Thyroid gland (tissue), 4 donors: ENCODE measurements at regions not wholly inside any gene's neighbourhood (a gene's known extent, or its start where the extent isn't known, plus 50 kb on each side); places are given as distances from the start of the nearest gene placed in this dataset.

Source experiments
- DNase-seq, 2 donors: peaks; one replicate each; pipeline ENCODE4 v3.0.0-alpha.2; 2019
- H3K27ac ChIP-seq, 3 donors: fragments of 200-600 bp; sonication (generic); 1 replicate in 2 of 3; 2 replicates in 1 of 3; pipeline ENCODE4 v1.5.1; 2016 to 2019; ENCODE audit warnings: mild to moderate bottlenecking in 1 of 3, moderate library complexity in 1 of 3
- H3K27me3 ChIP-seq: fragments of 200-600 bp; sonication (generic); one replicate; pipeline ENCODE4 v1.5.1; 2019
- H3K36me3 ChIP-seq, 2 donors: fragments of 200-600 bp; sonication (generic); one replicate each; pipeline ENCODE4 v1.5.1; 2016 to 2019
- H3K4me1 ChIP-seq, 2 donors: fragments of 200-600 bp; sonication (generic); one replicate each; pipeline ENCODE4 v1.5.1; 2017 to 2019
- H3K4me3 ChIP-seq, 3 donors: fragments of 200-600 bp; sonication (generic); replicated peaks in 1 of 3; 1 replicate in 2 of 3; 2 replicates in 1 of 3; pipeline ENCODE4 v1.5.1; 2016; ENCODE audit warnings: mild to moderate bottlenecking in 1 of 3
- H3K9me3 ChIP-seq: fragments of 200-600 bp; sonication (generic); one replicate; pipeline ENCODE4 v1.5.1; 2017
- CTCF ChIP-seq, 6 experiments: fragments of 200-600 bp in 3 of 6; fragments of 450-650 bp in 3 of 6; sonication (generic) in 3 of 6; IDR thresholded peaks; one replicate each; pipeline ENCODE4 v1.5.1; 2016 to 2019; ENCODE audit warnings: antibody characterized with exemption in 6 of 6, mild to moderate bottlenecking in 2 of 6, inconsistent platforms in 1 of 6, moderate library complexity in 1 of 6
- POLR2A ChIP-seq, 2 donors: fragments of 450-650 bp; IDR thresholded peaks; one replicate each; pipeline ENCODE4 v1.6.1; 2017; ENCODE audit warnings: antibody characterized with exemption in 2 of 2, mild to moderate bottlenecking in 2 of 2, moderate library complexity in 1 of 2
- WGBS, 2 donors: methylation state at CpG; one replicate each; pipeline ENCODE4 v1.1.5; 2017; 5-methylcytosine and 5-hydroxymethylcytosine counted together
- intact Hi-C: fragments of 100-400 bp; cut with DNase I; formaldehyde crosslinking; loops from one replicate; pipeline ENCODE4 v1.15.1; 2023

GRCh38 chr2:13818002-13818401, 814.5 kb upstream of the LRATD1 start:
- H3K27me3 ChIP-seq, result no peaks in the 10 kb centered on the region
- TF ChIP-seq CTCF (IDR thresholded peaks at IDR 0.05) (no peak), POLR2A (IDR thresholded peaks at IDR 0.05) (no peak)
- H3K9me3 ChIP-seq, result no peaks in the 10 kb centered on the region
- no peak for DNase-seq
- no peak overlapping the region for H3K4me3 ChIP-seq
- WGBS, 2 donors, result 65 to 75% methylated on average over 4 of the region's 4 CpGs
- no peaks in the 10 kb centered on the region for H3K36me3 ChIP-seq
- no peaks in the 10 kb centered on the region for H3K4me1 ChIP-seq
- intact Hi-C loops, result no loop called here
- H3K27ac ChIP-seq, result no peak overlapping the region

GRCh38 chr2:13819896-13820295, 812.6 kb upstream of the LRATD1 start:
- intact Hi-C loops, result no loop called here
- Histone ChIP-seq H3K27me3 (no peaks in the 10 kb centered on the region), H3K4me3 (no peak overlapping the region), H3K4me1 (no peaks in the 10 kb centered on the region), H3K27ac (no peak overlapping the region), H3K36me3 (no peaks in the 10 kb centered on the region), H3K9me3 (no peaks in the 10 kb centered on the region)
- 41 to 69% methylated on average over 2 of the region's 2 CpGs for WGBS, 2 donors
- DNase-seq, result no peak
- TF ChIP-seq CTCF (IDR thresholded peaks at IDR 0.05), result no peak
- no peak for TF ChIP-seq POLR2A (IDR thresholded peaks at IDR 0.05)

DNA sequence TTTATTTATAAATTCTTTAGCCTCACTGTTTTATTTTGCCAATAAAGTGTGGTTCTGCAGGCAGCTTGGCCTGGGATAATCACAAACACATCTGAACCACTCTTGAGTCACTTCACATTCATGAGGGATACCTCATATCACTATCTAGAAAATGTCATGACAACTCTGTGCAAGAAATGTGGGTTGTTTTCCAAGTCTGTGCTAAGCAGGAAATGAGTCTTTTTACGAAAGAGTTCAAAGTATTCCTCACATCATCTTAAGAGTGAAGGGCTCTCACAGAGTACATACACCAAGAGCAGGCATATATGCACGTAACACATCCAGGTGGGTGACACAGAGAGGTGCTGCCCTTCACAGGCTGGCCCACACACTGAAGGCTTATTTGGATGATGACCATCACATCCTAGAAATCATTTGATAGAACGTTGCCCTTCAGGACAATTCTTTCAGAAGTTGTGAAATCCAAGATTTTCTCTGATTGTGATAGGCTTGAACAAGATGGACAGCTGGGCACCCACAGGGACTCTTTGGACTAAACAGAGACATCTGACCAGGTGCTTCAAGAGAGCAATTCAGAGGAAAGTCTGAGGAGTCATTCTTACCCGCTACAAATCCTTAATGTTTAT, 811.1 kb upstream of the LRATD1 start:
- intact Hi-C loops, result no loop called here
- H3K4me1 ChIP-seq, result no peaks in the 10 kb centered on the region
- no peaks in the 10 kb centered on the region for H3K36me3 ChIP-seq
- H3K4me3 ChIP-seq, result no peak overlapping the region
- 42 to 50% methylated on average over 4 of the region's 4 CpGs for WGBS, 2 donors
- TF ChIP-seq CTCF (IDR thresholded peaks at IDR 0.05), result no peak
- no peak for DNase-seq
- no peaks in the 10 kb centered on the region for H3K9me3 ChIP-seq
- H3K27me3 ChIP-seq, result no peaks in the 10 kb centered on the region
- no peak overlapping the region for H3K27ac ChIP-seq

GRCh38 chr2:13822365-13822764, 810.2 kb upstream of the LRATD1 start:
- intact Hi-C loops, result no loop called here
- WGBS, 2 donors, result 39 to 54% methylated on average over 2 of the region's 2 CpGs

More at GRCh38 chr2:13822365-13822764, 810.2 kb upstream of the LRATD1 start:
- DNase-seq, result no peak
- Histone ChIP-seq H3K36me3 (no peaks in the 10 kb centered on the region), H3K4me1 (no peaks in the 10 kb centered on the region), H3K4me3 (no peak overlapping the region), H3K27ac (no peak overlapping the region), H3K9me3 (no peaks in the 10 kb centered on the region), H3K27me3 (no peaks in the 10 kb centered on the region)
- TF ChIP-seq CTCF (IDR thresholded peaks at IDR 0.05), result no peak
- no peak for TF ChIP-seq POLR2A (IDR thresholded peaks at IDR 0.05)
